ENCODE measurements at regions not wholly inside any gene's neighbourhood (a gene's known extent, or its start where the extent isn't known, plus 50 kb on each side); places are given as distances from the start of the nearest gene placed in this dataset.
"Not testable (repeated sequence)": the region's sequence is repeated elsewhere in the genome, so short reads cannot be mapped to it uniquely, and the experiment has no call there.

- H3K36me3 ChIP-seq (ENCODE audit: low read depth, missing control alignments); H3K9me3 ChIP-seq; H3K4me3 ChIP-seq; H3K27me3 ChIP-seq; intact Hi-C loops (cut with DNase I; ENCODE audit: low total_unique reads); H3K4me1 ChIP-seq; H3K27ac ChIP-seq; DNase-seq: not testable (repeated sequence)
- WGBS, 2 donors: 48 to 53% methylated on average over 8 of the region's 8 CpGs
These were observed 4510.9 kb upstream of the OR11H1 start for GRCh38 chr22:11017108-11017507.

DNA sequence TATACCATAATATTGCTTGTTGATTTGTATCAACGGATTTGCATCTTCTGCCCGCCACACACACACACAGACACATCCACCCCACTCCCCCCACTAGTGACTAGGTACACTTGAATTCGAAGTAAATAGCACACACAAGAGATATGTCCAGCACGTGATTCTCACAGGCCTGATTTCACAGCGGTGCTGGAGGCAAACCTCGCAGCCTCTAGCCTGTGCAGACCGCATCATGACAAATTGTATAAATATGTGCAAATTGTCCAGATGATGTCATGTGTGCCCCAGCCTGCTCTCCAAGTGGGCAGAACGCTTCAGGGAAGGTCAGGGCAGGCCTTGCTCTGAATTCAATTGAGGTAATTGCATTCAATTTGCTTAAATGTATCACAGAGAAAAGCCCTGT lies 4507.5 kb upstream of the OR11H1 start:
- DNase-seq; H3K4me3 ChIP-seq; intact Hi-C loops (cut with DNase I; ENCODE audit: low total_unique reads); H3K36me3 ChIP-seq (ENCODE audit: low read depth, missing control alignments); H3K27me3 ChIP-seq; H3K9me3 ChIP-seq; H3K27ac ChIP-seq; H3K4me1 ChIP-seq: not testable (repeated sequence)
- WGBS, 2 donors: 25 to 39% methylated on average over 7 of the region's 8 CpGs

DNA sequence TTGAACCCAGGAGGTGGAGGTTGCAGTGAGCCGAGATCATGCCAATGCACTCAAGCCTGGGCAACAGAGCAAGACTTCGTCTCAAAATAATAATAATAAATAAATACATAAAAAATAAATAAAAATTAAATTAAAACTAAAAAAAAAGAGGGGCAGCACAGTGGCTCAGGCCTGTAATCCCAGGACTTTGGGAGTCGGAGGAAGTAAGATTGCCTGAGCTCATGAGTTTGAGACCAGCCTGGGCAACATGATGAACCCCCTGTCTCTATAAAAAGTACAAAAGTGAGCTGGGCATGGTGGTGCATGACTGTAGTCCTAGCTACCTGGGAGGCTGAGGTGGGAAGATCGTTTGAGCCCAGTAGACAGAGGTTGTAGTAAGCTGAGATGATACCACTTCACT lies 4501.5 kb upstream of the OR11H1 start:
- DNase-seq; H3K4me1 ChIP-seq; H3K36me3 ChIP-seq (ENCODE audit: low read depth, missing control alignments); intact Hi-C loops (cut with DNase I; ENCODE audit: low total_unique reads); H3K27ac ChIP-seq; H3K4me3 ChIP-seq; H3K9me3 ChIP-seq; H3K27me3 ChIP-seq: not testable (repeated sequence)
- WGBS, 2 donors: 50 to 56% methylated on average over 4 of the region's 4 CpGs

GRCh38 chr22:11027064-11027463 lies 4500.9 kb upstream of the OR11H1 start:
- H3K27ac ChIP-seq; intact Hi-C loops (cut with DNase I; ENCODE audit: low total_unique reads); H3K27me3 ChIP-seq; H3K9me3 ChIP-seq; H3K4me1 ChIP-seq; H3K36me3 ChIP-seq (ENCODE audit: low read depth, missing control alignments); H3K4me3 ChIP-seq; DNase-seq: not testable (repeated sequence)
- 62 to 64% methylated on average over 9 of the region's 9 CpGs for WGBS, 2 donors

GRCh38 chr22:11027532-11027931 lies 4500.5 kb upstream of the OR11H1 start:
- H3K27ac ChIP-seq; H3K4me1 ChIP-seq; H3K4me3 ChIP-seq; H3K36me3 ChIP-seq (ENCODE audit: low read depth, missing control alignments); H3K9me3 ChIP-seq; intact Hi-C loops (cut with DNase I; ENCODE audit: low total_unique reads); DNase-seq; H3K27me3 ChIP-seq: not testable (repeated sequence)
- 40 to 59% methylated on average over 1 of the region's 1 CpG for WGBS, 2 donors

DNA sequence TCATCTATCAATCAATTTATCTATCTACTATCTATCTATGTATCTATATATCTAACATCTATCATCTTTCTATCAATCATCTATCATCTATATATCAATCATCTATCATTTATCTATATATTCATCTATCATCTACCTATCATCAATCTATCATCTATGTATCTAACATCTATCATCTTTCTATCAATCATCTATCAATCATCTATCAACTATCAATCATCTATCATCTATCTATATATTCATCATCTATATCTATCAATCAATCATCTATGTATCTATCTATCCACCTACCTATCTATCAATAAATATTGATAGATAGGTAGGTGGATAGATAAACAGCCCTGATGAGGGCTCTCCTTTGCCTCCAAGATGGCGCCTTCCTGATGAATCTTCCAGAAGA lies 4499.8 kb upstream of the OR11H1 start:
- not testable (repeated sequence) for H3K9me3 ChIP-seq
- WGBS, 2 donors: 26 to 30% methylated on average over 1 of the region's 1 CpG

GRCh38 chr22:11029534-11029933 lies 4498.5 kb upstream of the OR11H1 start:
- DNase-seq; H3K4me3 ChIP-seq; H3K4me1 ChIP-seq; intact Hi-C loops (cut with DNase I; ENCODE audit: low total_unique reads); H3K36me3 ChIP-seq (ENCODE audit: low read depth, missing control alignments); H3K27ac ChIP-seq; H3K9me3 ChIP-seq; H3K27me3 ChIP-seq: not testable (repeated sequence)
- WGBS, 2 donors: 57 to 67% methylated on average over 8 of the region's 8 CpGs

More for the DNA sequence above, 4499.8 kb upstream of the OR11H1 start:
- H3K27me3 ChIP-seq; intact Hi-C loops (cut with DNase I; ENCODE audit: low total_unique reads); DNase-seq; H3K36me3 ChIP-seq (ENCODE audit: low read depth, missing control alignments); H3K4me1 ChIP-seq; H3K27ac ChIP-seq; H3K4me3 ChIP-seq: not testable (repeated sequence)

- H3K27ac ChIP-seq; intact Hi-C loops (cut with DNase I; ENCODE audit: low total_unique reads); H3K27me3 ChIP-seq; H3K4me3 ChIP-seq; DNase-seq; H3K4me1 ChIP-seq; H3K9me3 ChIP-seq; H3K36me3 ChIP-seq (ENCODE audit: low read depth, missing control alignments): not testable (repeated sequence)
- WGBS, 2 donors: 49 to 55% methylated on average over 6 of the region's 6 CpGs
These were observed 4498.0 kb upstream of the OR11H1 start for GRCh38 chr22:11029967-11030366.

DNA sequence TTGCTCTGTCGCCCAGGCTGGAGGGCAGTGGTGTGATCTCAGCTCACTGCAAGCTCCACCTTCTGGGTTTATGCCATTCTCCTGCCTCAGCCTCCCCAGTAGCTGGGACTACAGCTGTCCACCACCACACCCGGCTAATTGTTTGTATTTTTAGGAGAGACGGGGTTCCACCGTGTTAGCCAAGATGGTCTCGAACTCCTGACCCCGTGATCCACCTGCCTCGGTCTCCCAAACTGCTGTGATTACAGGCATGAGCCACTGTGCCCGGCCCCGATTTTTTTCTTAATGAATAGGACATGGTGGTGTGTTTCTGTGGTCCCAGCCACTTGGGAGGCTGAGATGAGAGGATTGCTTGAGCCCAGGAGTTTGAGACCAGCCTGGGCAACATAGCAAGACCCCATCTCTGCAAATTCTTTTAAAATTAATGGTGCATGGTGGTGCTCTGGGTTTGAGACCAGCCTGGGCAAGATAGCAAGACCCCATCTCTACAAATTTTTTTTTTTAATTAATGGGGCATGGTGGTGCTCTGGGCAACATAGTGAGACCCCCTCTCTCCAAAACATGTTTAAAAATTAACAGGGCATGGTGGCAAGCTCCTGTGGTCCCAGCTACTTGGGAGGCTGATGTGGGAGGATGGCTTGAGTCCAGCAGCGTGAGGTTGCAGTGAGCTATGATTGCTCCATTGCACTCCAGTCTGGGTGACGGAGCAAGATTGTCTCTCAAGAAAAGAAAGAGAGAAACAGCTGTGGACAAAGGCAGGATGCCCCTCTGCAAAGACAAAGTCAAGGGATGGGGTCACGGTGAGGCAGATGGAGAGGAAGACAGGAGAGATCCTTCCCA lies 4497.2 kb upstream of the OR11H1 start:
- intact Hi-C loops (cut with DNase I; ENCODE audit: low total_unique reads); DNase-seq; H3K27ac ChIP-seq; H3K4me1 ChIP-seq; H3K36me3 ChIP-seq (ENCODE audit: low read depth, missing control alignments); H3K4me3 ChIP-seq; H3K27me3 ChIP-seq; H3K9me3 ChIP-seq: not testable (repeated sequence)
- WGBS, 2 donors: 64 to 65% methylated on average over 12 of the region's 12 CpGs

DNA sequence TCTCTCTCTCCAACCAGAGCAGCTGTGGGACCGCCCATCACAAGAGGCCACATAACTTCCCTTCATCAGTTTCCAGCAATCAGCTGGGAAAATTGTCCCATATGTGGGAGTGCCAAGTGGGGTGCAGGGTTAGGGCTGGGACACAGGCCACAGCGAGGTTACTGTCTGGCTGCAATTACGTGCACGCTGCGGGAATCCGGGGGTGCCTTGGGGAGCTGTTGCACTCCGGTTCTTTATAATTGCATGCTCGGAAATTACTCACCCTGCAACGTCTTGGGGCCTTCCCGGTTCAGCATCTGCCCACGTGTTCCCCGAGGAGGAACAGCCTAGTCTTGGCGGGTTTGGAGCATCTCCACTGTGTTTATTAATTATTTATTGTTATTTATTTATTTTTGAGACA lies 4495.9 kb upstream of the OR11H1 start:
- H3K9me3 ChIP-seq; DNase-seq; H3K36me3 ChIP-seq (ENCODE audit: low read depth, missing control alignments); H3K4me3 ChIP-seq; H3K27ac ChIP-seq; H3K4me1 ChIP-seq; H3K27me3 ChIP-seq; intact Hi-C loops (cut with DNase I; ENCODE audit: low total_unique reads): not testable (repeated sequence)
- WGBS, 2 donors: 56 to 63% methylated on average over 13 of the region's 13 CpGs

GRCh38 chr22:11034660-11034987 lies 4493.4 kb upstream of the OR11H1 start:
- intact Hi-C loops (cut with DNase I; ENCODE audit: low total_unique reads); H3K36me3 ChIP-seq (ENCODE audit: low read depth, missing control alignments); H3K4me1 ChIP-seq; H3K9me3 ChIP-seq; H3K27ac ChIP-seq; DNase-seq; H3K27me3 ChIP-seq; H3K4me3 ChIP-seq: not testable (repeated sequence)
- WGBS, 2 donors: 41 to 48% methylated on average over 6 of the region's 6 CpGs

DNA sequence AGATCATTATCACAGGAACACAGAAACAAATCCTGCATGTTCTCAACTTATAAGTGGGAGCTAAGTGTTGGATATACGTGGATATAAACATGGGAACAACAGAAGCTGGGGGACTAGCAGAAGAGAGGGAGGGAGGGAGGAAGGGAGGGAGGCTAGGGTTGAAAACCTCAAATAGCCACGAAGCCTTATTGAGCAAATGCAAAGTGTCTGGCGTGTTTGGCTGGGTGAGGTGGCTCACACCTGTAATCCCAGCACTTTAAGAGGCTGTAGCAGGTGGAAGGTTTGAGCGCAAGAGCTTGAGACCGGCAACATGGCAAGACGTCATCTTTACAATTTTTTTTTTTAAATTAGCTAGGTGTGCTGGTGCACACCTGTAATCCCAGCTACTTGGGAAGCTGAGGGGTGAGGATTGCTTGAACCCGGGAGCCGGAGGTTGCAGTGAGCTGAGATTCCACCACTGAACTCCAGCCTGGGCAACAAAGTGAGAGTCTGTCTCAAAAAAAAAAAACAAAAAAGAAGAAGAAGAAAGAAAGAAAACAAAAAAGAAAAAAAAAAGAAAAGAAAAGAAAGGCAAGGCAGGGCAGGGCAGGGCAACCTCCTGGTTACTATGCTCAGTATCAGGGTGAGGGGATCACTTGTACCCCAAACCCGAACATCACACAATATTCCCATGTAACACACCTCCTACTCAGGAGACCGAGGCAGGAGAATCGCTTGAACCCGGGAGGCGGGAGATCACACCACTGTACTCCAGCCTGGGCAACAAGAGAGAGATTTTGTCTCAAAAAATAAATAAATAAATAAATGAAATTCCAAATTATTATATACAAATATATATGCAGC lies 4492.7 kb upstream of the OR11H1 start:
- H3K9me3 ChIP-seq: not testable (repeated sequence)

More for the DNA sequence above, 4492.7 kb upstream of the OR11H1 start:
- H3K36me3 ChIP-seq (ENCODE audit: low read depth, missing control alignments); H3K4me3 ChIP-seq; H3K27ac ChIP-seq; H3K4me1 ChIP-seq; DNase-seq; intact Hi-C loops (cut with DNase I; ENCODE audit: low total_unique reads); H3K27me3 ChIP-seq: not testable (repeated sequence)
- WGBS, 2 donors: 55 to 56% methylated on average over 13 of the region's 13 CpGs

Data from testis (tissue), 2 donors.